CD14-positive monocyte (primary cell): ENCODE measurements at regions not wholly inside any gene's neighbourhood (a gene's known extent, or its start where the extent isn't known, plus 50 kb on each side); places are given as distances from the start of the nearest gene placed in this dataset.

Experiments
- DNase-seq, 3 donors: peaks; one replicate each; pipeline ENCODE4 v3.0.0-alpha.2; 2011 to 2022
- H2AFZ ChIP-seq: 2 replicates; pipeline ENCODE4 v1.6.0; 2012; ENCODE audit warnings: mild to moderate bottlenecking, low read depth, low read length, inconsistent platforms; ENCODE audit not compliant: insufficient read depth, poor library complexity, severe bottlenecking
- H3K27ac ChIP-seq, 2 donors: 1 replicate in 1 of 2; 2 replicates in 1 of 2; pipeline ENCODE4 v1.5.1; 2012 to 2013; ENCODE audit warnings: low read length in 2 of 2, control low read depth in 1 of 2, inconsistent platforms in 1 of 2, low read depth in 1 of 2, mild to moderate bottlenecking in 1 of 2
- H3K27me3 ChIP-seq, 2 donors: one replicate each; pipeline versions ENCODE4 v1.6.0 to v1.6.1; 2011 to 2013; ENCODE audit warnings: low read length in 2 of 2; ENCODE audit not compliant: control insufficient read depth in 2 of 2, insufficient read depth in 2 of 2
- H3K36me3 ChIP-seq, 2 donors: replicated peaks in 1 of 2; 1 replicate in 1 of 2; 2 replicates in 1 of 2; pipeline versions ENCODE4 v1.5.1 to v1.6.1; 2012 to 2013; ENCODE audit warnings: low read length in 2 of 2, control low read depth in 1 of 2, inconsistent platforms in 1 of 2, mild to moderate bottlenecking in 1 of 2; ENCODE audit not compliant: insufficient read depth in 2 of 2, control insufficient read depth in 1 of 2
- H3K4me1 ChIP-seq, 2 donors: 1 replicate in 1 of 2; 2 replicates in 1 of 2; pipeline versions ENCODE4 v1.5.1 to v1.6.1; 2012 to 2013; ENCODE audit warnings: low read length in 2 of 2, control low read depth in 1 of 2, inconsistent platforms in 1 of 2, mild to moderate bottlenecking in 1 of 2, moderate library complexity in 1 of 2; ENCODE audit not compliant: insufficient read depth in 2 of 2, control insufficient read depth in 1 of 2
- H3K4me2 ChIP-seq: replicated peaks from 2 replicates; pipeline ENCODE3; 2012; ENCODE audit warnings: low read length, moderate library complexity, mild to moderate bottlenecking; ENCODE audit not compliant: poor library complexity, severe bottlenecking; ENCODE audit errors: extremely low read depth
- H3K4me3 ChIP-seq, 3 experiments: fragments of 200-600 bp in 1 of 3; sonication (generic) in 1 of 3; replicated peaks in 1 of 3; 1 replicate in 2 of 3; 2 replicates in 1 of 3; pipeline ENCODE4 v1.5.1; 2011 to 2013; ENCODE audit warnings: low read length in 3 of 3, mild to moderate bottlenecking in 3 of 3, control low read depth in 2 of 3, low read depth in 2 of 3, inconsistent platforms in 1 of 3, moderate library complexity in 1 of 3
- H3K79me2 ChIP-seq: 2 replicates; pipeline ENCODE4 v1.6.0; 2012; ENCODE audit warnings: mild to moderate bottlenecking, control low read depth, inconsistent platforms, low read length, moderate library complexity; ENCODE audit not compliant: insufficient read depth
- H3K9ac ChIP-seq: 2 replicates; pipeline ENCODE4 v1.6.0; 2017; ENCODE audit warnings: low read length, mild to moderate bottlenecking; ENCODE audit not compliant: insufficient read depth, poor library complexity, severe bottlenecking
- H3K9me3 ChIP-seq, 2 donors: replicated peaks in 1 of 2; 1 replicate in 1 of 2; 2 replicates in 1 of 2; pipeline versions ENCODE4 v1.5.1 to v1.6.1; 2012 to 2013; ENCODE audit warnings: low read length in 2 of 2, control low read depth in 1 of 2; ENCODE audit not compliant: control insufficient read depth in 1 of 2, insufficient read depth in 1 of 2
- H4K20me1 ChIP-seq: 2 replicates; pipeline ENCODE4 v1.6.0; 2012; ENCODE audit warnings: mild to moderate bottlenecking, low read length, control low read depth, moderate library complexity; ENCODE audit not compliant: insufficient read depth
- H3K27ac Mint-ChIP-seq, 7 donors: one replicate each; pipeline ENCODE4 v1.8.0; 2020; ENCODE audit warnings: mild to moderate bottlenecking in 7 of 7, mixed read lengths in 7 of 7, moderate library complexity in 6 of 7, inconsistent platforms in 2 of 7
- H3K27me3 Mint-ChIP-seq, 3 donors: one replicate each; pipeline ENCODE4 v1.8.0; 2021 to 2022; ENCODE audit warnings: low read depth in 3 of 3, mild to moderate bottlenecking in 3 of 3, mixed read lengths in 3 of 3, moderate library complexity in 3 of 3, inconsistent platforms in 1 of 3
- H3K36me3 Mint-ChIP-seq, 2 donors: one replicate each; pipeline ENCODE4 v1.8.0; 2020; ENCODE audit warnings: mixed read lengths in 2 of 2, inconsistent platforms in 1 of 2, mild to moderate bottlenecking in 1 of 2
- H3K4me1 Mint-ChIP-seq: one replicate; pipeline ENCODE4 v1.8.0; 2020; ENCODE audit warnings: mild to moderate bottlenecking, mixed read lengths
- H3K4me3 Mint-ChIP-seq, 2 donors: one replicate each; pipeline ENCODE4 v1.8.0; 2020; ENCODE audit warnings: mild to moderate bottlenecking in 2 of 2, mixed read lengths in 2 of 2, moderate library complexity in 1 of 2
- H3K9me3 Mint-ChIP-seq, 7 donors: one replicate each; pipeline ENCODE4 v1.8.0; 2020 to 2022; ENCODE audit warnings: mixed read lengths in 7 of 7, mild to moderate bottlenecking in 6 of 7, moderate library complexity in 6 of 7, inconsistent platforms in 2 of 7
- WGBS: methylation state at CpG from one replicate; pipeline ENCODE4 v1.1.5; 2013; ENCODE audit warnings: missing lambda C conversion rate; ENCODE audit not compliant: insufficient coverage; 5-methylcytosine and 5-hydroxymethylcytosine counted together
- intact Hi-C, 2 donors: fragments of 100-400 bp; cut with micrococcal nuclease; formaldehyde crosslinking; loops; one replicate each; pipeline versions ENCODE4 v1.15.0 to v1.15.1; 2023
- TF ChIP-seq, protein P1 (sequence below): fragments of 200-600 bp; IDR thresholded peaks from one replicate; pipeline ENCODE4 v1.8.0; 2022; ENCODE audit warnings: antibody characterized with exemption, mild to moderate bottlenecking

DNA sequence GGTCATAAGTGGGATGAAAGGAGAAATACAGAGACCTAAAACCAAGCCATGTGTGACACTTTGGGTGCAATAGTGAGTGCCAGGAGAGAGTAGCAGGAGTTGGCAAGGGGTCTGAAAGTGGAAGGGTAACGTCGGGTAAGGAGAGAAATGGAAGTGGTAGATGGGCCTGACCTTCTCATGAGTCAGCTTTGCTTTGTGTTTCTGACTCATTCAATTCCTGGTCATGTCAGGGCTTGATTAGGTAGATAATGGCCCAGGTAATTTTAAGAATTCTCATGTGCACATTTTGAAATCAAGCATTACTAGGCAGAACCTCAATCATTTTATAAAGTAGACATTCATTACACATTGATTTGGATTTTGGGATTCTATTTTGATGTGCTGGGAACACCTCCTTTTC is 262.5 kb downstream of the SOX2 start:
- Histone ChIP-seq H2AFZ (no peak overlapping the region), H3K4me1 (no peaks in the 10 kb centered on the region), H3K36me3 (no peaks in the 10 kb centered on the region), H3K4me2 (no peak overlapping the region), H3K27ac (no peak overlapping the region), H3K9ac (no peak overlapping the region), H4K20me1 (no peaks in the 10 kb centered on the region), H3K27me3 (no peaks in the 10 kb centered on the region), H3K79me2 (no peaks in the 10 kb centered on the region), H3K4me3 (no peak overlapping the region), H3K9me3 (no peaks in the 10 kb centered on the region)
- DNase-seq = no peak
- H3K36me3 Mint-ChIP-seq = no peaks in the 10 kb centered on the region
- peaks cover 0 to 2% (median 0%) of the 10 kb centered on the region in 3 donors for H3K27me3 Mint-ChIP-seq
- H3K4me1 Mint-ChIP-seq = no peaks in the 10 kb centered on the region
- H3K9me3 Mint-ChIP-seq = peaks cover 0 to 6% (median 0%) of the 10 kb centered on the region in 7 donors
- TF ChIP-seq, protein P1, sequence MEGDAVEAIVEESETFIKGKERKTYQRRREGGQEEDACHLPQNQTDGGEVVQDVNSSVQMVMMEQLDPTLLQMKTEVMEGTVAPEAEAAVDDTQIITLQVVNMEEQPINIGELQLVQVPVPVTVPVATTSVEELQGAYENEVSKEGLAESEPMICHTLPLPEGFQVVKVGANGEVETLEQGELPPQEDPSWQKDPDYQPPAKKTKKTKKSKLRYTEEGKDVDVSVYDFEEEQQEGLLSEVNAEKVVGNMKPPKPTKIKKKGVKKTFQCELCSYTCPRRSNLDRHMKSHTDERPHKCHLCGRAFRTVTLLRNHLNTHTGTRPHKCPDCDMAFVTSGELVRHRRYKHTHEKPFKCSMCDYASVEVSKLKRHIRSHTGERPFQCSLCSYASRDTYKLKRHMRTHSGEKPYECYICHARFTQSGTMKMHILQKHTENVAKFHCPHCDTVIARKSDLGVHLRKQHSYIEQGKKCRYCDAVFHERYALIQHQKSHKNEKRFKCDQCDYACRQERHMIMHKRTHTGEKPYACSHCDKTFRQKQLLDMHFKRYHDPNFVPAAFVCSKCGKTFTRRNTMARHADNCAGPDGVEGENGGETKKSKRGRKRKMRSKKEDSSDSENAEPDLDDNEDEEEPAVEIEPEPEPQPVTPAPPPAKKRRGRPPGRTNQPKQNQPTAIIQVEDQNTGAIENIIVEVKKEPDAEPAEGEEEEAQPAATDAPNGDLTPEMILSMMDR = no peak
- H3K4me3 Mint-ChIP-seq = no peak overlapping the region
- H3K27ac Mint-ChIP-seq = no peak overlapping the region
- 94% methylated on average over 2 of the region's 2 CpGs for WGBS
- intact Hi-C loops = no loop called here

DNA sequence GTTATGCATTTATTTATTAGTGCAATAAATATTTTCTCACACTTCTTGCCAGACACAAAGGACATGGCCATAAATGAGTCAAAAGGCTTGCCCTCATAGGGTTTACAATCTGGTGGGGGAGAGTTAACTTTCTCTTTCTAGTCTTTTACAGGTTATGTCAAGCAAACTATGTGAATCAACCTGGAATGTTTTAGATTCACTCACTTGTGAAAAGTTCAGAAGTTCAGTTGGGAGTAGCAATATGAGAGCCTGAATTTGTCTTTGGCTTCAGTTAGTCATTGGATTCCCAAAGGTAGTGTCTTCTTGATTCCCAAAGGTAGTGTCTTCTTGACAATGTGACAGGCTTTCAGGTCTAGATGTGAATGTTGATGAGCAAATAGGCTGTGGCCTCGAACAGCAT is 264.8 kb downstream of the SOX2 start:
- no peak for DNase-seq
- no CpG with 5 or more reads among the region's 1 CpG for WGBS
- H3K4me1 ChIP-seq = no peaks in the 10 kb centered on the region
- H3K4me3 Mint-ChIP-seq = no peak overlapping the region
- H3K27ac Mint-ChIP-seq = no peak overlapping the region
- no peaks in the 10 kb centered on the region for H3K36me3 ChIP-seq
- no peaks in the 10 kb centered on the region for H3K79me2 ChIP-seq
- peaks cover 0 to 2% (median 0%) of the 10 kb centered on the region in 3 donors for H3K27me3 Mint-ChIP-seq
- H3K4me1 Mint-ChIP-seq = no peaks in the 10 kb centered on the region
- no peak overlapping the region for H3K4me3 ChIP-seq
- TF ChIP-seq, protein P1 = no peak
- no peaks in the 10 kb centered on the region for H4K20me1 ChIP-seq
- no peak overlapping the region for H3K9ac ChIP-seq
- H3K9me3 ChIP-seq = no peaks in the 10 kb centered on the region
- no peak overlapping the region for H2AFZ ChIP-seq
- H3K36me3 Mint-ChIP-seq = no peaks in the 10 kb centered on the region
- H3K27me3 ChIP-seq = no peaks in the 10 kb centered on the region
- no peak overlapping the region for H3K4me2 ChIP-seq
- intact Hi-C loops = no loop called here
- peaks cover 0 to 6% (median 2%) of the 10 kb centered on the region in 7 donors for H3K9me3 Mint-ChIP-seq
- H3K27ac ChIP-seq = no peak overlapping the region
